ENCODE measurements at regions not wholly inside any gene's neighbourhood (a gene's known extent, or its start where the extent isn't known, plus 50 kb on each side); places are given as distances from the start of the nearest gene placed in this dataset.
"Not testable (repeated sequence)": the region's sequence is repeated elsewhere in the genome, so short reads cannot be mapped to it uniquely, and the experiment has no call there.

DNA sequence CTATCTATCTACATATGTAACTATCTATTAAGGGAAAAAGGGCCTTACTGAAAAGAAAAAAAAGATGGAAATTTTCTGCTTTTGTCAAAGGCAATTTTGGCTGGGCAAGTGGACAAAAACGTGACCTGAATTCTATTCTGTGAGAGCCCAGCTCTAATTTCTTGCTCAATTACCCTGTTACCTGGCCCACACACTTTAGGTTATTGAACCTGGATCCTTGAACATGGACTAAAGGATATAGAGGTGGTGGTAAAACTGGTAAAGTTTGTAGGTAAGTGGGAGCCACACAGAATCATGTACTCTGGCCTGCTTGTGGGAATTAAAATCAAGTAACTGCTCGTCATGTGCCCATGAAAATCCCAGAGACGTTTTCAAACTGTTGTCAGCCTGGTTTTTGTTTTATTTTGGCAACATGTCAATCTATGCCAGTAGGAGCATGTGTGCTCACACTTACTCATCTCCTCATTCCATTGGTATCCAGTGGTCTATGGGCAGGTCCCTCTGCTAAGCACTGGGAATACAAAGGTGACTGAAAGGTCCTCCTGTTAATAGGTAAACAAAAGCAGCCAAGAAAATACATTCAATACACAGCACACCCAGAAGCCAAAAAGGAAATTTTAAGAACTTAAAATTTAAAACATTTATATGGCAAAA lies 113.7 kb upstream of the WARS2 start:
- DNase-seq: no peak

DNA sequence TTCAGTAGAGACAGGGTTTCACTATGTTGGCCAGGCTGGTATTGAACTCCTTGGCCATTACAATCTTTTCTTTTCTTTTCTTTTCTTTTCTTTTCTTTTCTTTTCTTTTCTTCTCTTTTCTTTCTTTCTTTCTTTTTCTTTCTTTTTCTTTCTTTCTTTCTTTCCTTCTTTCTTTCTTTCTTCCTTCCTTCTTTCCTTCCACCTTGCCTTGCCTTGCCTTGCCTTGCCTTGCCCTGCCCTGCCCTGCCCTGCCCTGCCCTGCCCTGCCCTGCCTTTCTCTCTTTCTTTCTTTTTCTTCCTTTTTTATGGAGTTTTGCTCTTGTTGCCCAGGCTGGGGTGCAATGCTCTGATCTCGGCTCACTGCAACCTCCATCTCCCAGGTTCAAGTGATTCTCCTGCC lies 112.5 kb upstream of the HAO2 start:
- DNase-seq: not testable (repeated sequence)

DNA sequence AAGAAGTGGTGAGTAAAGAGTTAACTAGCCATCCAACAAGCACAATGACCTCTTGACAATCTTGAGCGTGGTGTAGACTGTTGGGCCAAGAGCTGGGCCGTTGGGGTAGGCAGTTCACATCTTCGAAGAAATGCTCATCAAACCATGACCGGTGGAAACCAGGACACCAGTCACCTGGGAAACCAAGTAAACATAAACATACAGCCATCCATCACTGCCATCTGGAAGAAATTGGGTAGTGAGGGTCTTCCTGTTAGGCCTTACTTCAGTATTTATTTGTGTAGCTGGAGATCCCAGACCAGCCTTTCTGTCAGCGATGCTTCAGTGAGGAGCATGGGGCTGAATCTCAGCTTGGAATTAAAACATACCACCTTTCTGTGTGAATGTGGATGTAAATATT lies 108.1 kb upstream of the HAO2 start:
- no peak for DNase-seq

DNA sequence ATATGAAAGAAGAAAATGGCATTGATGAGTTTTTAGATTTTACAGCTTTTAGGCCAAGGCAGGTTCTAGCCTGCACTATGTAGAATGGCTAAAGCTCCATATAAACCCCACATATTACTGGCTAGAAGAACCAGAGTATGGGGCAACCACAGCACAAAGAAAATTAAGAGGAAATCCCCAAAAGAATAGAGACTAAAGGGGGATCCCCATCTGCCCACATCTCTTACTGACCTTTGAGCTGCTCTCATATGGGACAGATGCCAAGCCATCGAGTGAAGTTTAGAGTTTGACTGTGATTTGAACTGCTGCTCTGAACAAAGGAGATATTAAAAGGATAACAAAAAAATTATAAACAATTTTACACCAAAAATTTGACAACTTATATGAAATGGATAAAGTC lies 102.2 kb upstream of the HAO2 start:
- DNase-seq: no peak

DNA sequence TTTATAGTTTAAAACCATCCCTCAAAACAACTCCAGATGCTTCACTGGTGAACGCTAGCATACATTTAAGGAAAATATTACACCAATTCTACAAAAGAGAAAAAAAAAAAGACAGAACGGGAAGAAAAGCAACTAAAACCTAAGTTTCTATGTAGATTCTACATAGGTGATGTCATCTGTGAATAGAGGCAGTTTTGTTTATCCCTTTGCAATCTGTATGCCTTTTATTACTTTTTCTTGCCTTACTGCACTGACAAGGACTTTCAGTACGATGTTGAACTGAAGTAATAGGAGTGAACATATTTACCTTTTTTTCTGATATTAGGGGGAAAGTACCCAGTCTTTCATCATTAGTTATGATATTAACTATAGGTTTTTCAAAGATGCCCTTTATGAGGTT lies 101.7 kb upstream of the HAO2 start:
- no peak for DNase-seq

DNA sequence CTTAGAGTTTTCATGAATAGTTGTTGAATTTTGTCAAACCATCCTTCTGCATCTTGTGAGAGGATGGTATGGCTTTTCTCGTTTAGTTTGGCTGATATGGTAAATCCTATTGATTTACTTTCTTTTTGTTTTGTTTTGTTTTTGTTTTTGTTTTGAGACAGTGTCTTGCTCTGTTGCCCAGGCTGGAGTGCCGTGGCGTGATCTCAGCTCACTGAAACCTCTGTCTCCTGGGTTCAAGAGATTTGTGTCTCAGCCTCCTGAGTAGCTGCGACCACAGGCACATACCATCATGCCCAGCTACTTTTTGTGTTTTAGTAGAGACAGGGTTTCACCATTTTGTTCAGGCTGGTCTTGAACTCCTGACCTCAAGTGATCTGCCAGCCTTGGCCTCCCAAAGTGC lies 101.3 kb upstream of the HAO2 start:
- not testable (repeated sequence) for DNase-seq

DNA sequence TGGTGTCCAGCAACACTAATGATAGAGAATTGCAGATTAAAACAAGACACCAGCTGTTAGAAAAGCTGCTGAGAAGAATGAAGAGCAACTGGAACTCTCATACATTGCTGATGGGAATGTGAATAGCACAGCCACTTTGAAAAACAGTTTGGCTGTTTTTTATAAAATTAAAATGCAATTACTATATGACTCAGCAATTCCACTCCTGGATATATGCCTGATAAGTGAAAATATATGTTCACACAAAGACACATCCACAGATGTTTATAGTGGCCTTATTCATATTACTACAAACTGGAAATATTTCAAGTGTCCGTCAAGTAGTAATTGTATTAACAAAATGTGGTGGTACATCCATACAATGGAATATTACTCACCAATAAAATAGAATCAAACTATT lies 99.7 kb upstream of the HAO2 start:
- no peak for DNase-seq

DNA sequence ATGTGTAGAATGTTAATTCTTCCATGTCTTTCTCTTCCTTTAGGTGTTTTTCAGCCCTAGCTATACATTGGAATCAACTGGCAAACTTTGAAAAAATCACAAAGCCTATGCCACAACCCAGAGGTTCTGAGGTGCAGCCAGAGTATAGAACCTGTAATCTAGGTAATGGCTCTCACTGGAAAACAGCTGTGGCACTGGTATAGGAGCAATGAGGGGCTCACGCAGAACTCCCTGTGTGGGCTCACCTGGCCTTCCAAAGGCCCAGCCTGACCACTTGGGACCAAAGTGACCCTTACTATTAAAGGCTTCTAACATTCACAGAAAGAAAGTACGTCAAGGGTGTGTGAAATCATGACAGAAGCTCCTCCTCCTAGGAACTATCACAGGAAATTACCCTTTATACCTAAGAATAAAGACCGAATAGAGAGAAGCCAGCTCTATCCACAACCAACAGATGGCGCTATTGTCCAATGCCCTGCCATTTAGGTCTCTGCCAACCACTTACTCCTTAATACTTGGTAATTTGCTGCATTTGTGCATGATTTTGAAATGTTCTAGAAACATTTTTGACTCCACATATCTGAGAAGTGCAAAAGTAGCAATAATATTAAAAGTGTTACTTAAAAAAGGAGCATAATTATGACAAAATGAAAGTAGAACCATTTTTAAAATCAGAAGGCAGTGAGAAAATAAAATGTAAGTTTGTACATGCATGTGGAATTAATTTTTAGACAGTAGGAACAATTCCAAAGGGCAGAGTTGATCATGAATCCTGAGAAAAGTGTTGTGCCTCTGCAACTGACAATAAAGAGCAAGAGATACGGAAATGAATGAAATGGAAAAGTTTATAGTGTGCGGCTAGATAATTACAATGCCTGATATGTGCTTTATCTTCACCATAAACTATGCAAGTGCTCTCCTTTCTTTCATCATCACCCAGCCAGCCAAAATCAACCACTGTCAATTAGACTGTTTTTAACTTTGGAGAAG lies 93.1 kb upstream of the HAO2 start:
- peak; percentile 48 to 52 for DNase-seq

DNA sequence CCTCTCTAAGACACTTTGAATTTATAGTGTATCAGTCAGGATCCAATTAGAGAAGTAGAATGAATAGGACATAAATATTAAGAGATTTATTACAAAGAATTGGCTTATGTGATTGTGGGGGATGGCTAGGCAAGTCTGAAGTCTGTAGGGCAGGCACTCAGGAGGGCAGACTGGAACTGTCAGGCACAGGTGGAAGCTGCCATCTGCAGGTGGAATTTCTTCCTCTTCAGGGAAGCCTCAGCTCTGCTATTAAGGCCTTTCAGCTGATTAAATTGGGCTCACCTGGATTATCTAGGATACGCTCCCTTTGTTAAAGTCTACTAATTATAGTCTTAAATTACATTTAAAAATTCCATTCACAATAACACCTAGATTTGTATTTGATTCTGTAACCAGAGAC lies 92.0 kb upstream of the HAO2 start:
- DNase-seq: no peak

DNA sequence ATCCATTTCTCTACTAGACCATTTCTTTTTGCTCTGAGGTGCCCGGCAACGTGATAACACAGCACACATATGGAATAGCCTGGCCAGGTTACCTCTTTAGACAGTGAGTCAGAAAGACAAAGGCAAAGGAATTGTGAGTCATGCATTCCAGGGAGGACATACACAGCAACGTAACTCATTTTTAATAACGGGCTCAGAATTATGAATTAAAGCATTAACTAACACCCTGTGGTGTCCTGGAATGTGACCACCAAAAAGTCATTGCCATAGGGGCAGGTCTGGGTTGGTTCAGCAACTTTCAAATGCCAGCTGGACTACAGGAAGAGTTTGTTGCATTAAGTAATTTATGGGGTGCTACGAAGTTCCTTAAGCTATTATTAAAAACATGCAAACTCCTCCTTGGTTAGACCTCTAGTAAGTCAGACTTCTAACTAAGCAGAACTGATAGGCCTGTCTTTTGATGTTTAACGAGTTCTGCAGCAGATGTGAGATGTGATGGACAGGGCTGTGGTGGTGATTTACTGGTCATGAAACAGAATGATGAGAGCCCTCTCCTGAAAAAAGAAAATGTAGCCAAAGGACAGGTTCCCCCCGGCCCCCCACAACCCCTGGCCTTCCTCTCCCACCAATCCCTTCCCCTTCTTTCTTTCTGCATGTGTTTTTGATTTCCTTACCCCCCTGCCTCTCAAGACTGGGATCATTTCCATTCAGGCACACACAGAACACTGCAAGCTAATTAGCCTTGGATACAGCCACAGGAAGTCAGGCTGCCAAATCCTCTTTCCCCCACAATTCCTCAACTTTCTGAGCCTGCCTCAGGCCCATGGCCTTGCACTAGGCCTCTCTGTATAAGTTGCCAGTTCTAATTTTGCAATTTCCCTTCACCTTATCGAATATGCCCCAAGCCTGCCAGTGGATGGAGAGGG lies 88.9 kb upstream of the HAO2 start:
- no peak for DNase-seq

DNA sequence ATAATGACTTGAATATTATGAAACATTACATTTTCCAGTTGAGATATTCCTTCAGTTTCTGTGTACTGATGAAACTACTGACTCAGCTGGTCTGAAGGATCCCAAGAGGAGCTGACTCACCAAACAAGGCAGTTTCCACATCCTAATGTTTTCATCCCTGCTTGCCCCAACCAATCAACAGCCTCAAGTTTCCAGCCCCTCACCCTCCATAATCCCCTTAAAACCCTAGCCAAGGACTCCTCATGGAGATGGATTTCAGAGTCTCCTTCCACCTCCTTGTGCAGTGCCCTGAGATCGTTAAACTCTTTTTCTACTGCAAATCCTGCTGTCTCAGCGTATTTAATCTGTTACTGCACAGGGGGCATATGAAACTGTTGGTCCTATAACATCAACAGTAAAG lies 83.1 kb upstream of the HAO2 start:
- no peak for DNase-seq

DNA sequence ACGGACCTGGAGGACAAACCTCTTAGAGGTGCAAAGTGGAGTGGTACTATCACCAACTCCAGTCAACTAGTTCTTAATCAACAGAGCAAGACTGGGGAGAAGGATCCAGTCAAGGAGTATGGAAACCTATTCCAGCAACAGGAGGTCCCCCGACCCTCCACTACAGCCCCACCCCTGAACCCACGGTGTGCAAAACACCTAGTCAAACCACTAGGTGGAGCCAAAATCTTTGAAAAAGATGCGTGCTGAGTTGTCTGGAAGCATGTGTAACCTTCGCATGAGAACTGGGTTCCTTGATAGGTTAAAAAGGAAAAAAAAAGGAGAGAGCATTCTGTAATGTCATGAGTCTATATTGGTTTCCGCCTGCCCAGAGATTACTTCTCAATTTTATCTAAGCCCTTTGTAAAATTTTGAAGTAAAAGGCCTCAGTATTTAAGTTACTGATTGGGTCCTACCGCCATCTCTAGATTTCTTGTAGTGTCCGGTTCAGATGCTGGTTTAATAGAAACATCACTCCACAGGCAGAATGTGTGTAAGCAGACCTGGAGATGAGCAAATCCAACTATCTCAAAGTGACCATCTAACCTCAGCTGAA lies 81.9 kb upstream of the HAO2 start:
- peak; percentile 36 to 41 for DNase-seq

DNA sequence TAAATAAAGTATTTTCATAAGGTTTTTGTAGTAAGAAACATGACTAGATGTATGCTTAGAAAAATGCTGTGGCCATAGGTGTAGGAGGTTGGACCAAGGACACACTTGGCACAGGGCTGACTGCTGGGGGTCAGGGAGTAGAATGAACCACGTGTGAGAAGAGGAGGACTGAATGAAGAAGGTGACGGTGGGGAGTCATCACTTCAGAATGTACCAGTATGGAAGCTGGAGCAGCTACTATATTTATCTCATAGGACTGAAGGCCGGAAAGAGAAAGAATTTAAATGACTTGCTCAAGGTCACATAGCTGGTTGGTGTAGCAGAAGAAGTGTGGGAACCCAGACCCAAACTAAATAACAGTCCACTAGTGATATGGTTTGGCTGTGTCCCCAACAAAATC lies 79.8 kb upstream of the HAO2 start:
- no peak for DNase-seq

DNA sequence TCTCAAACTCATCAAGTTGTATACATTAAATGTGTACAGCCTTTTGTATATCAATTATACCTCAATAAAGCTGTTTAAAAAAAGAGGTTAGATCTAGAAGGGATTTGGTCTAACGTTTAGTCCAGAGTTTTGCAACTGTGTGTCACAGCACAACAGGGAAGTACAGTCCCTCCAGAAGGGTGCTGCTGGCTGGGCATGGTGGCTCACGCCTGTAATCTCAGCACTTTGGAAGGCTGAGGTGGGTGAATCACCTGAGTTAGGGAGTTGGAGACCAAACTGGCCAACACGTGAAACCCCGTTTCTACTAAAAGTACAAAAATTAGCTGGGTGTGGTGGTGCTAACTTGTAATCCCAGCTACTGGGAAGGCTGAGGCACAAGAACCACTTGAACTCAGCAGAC lies 78.3 kb upstream of the HAO2 start:
- DNase-seq: no peak

DNA sequence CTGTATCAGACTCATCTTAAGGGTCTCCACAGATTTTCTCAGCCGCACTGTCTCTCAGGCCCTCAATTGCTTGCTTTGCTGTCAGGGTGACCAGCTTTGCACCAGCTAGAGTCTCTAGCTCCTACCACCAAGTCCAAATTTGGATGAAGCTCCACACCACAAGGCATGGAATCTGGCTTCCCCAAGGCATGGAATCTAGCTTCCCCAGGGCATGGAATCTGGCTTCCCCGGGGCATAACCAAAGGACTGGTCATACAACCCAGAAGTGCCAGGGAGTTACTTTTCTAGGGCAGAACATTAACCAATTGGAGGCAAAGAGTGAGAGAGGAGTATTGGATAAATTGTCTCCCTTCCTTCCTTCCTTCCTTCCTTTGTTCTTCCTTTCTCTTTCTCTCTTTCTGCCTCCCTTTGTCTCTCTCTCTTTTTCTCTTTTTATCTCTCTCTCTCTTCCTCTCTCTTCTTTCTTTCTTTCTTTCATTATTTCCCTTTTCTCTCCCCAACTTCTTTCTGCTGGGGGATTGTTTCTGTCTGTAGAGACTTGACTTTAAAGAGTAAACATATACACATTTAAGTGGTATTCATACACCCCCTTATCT lies 76.9 kb upstream of the HAO2 start:
- DNase-seq: no peak

DNA sequence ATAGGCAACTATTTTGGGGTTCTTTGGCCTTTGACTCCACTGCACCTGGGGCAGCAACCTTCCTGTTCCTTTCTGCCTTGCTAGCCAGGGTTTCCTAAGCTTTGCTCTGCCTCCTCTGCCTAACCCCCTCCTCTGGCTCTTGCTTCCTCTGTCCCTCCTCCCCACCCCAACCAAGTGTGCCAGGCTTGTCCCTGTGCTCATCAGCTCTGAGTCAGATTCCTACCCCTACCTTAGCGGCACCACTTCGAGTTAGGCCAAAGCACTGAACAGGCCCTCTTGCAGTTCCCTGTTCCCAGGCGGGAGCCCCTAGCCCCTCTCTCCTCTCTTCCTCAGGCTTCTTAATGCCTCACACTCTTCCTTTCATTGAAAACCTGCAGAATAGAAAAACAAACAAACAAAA lies 74.8 kb upstream of the HAO2 start:
- DNase-seq: no peak

DNA sequence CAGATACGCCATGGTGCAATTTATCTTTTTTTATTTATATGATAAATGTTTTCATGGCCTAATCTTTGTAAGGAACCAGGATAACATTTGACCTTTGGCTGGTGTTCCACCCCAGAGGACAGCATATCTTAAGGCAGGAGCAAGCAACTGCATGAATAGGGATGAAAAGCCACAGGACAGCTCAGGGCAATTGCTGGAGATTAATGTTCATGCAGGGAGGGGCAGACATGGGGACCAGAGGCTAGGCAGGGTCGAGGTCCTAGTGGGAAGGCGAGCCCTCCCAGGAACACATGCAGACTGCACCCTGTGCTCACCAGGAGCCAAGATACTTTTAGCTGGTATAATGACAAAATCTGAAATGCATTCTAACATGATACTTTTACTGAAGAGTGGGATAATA lies 74.4 kb upstream of the HAO2 start:
- DNase-seq: no peak

DNA sequence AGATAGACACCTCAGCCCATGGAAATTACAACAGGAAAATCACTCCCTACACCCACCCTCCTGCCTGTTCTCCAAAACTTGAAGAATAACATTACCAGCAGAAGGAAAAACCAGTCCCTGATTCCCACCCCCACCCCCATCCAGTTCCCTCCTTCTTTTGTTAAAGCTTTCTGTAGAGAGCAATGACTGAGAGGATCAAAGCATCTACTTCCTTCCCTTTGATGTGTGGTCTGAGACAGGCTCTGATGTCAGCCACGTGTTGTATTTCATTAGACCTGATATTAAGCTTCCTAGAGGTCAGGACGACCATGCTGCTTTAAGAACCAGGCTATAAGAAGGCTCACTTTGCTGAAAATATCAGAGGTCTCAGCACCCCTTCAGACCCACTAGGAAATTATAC lies 73.9 kb upstream of the HAO2 start:
- no peak for DNase-seq

DNA sequence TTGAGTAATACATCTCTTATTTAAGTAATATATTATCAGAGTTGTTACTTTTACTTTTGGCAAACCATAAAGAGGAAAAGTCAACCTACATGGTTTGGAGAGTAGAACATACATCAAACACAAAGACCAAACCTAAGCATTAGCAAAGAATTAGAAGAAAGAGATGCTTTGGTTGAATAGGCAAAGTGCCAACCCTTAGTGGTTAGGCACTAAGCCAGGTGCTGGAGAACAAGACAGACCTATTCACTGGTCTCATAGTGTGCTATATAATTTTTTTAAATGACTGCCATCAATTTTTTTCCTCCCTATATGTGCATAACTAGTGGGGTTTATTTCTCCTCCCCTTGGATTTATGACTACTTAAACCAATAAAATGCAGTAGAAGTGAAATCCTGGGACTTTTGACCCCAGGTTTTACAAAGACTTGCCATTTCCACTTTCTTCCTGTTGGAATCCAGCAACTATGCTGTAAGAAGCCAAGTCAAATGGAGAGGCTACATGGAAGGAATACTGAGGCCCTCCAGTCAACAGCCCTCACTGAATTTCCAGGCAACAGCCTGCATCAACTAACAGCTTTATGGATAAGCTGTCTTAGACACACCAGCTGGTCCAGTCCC lies 69.8 kb upstream of the HAO2 start:
- peak; percentile 5 to 15 for DNase-seq

DNA sequence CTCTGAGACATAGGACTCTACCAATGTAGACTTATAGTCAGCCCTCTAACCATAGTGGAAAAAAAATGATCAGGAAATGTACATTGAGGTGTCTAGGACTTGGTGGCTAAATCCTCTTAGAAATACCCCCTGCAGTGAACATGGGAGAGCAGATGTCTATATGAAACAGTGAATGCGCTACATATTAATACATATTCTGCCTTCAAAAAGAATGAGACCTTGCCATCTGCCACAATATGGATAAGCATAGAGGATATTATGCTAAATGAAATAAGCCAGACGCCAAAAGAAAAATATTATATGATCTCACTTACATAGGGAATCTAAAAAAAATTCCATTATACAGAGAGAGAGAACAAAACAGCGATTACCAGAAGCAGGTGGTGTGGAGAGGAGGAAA lies 66.6 kb upstream of the HAO2 start:
- DNase-seq: no peak

DNA sequence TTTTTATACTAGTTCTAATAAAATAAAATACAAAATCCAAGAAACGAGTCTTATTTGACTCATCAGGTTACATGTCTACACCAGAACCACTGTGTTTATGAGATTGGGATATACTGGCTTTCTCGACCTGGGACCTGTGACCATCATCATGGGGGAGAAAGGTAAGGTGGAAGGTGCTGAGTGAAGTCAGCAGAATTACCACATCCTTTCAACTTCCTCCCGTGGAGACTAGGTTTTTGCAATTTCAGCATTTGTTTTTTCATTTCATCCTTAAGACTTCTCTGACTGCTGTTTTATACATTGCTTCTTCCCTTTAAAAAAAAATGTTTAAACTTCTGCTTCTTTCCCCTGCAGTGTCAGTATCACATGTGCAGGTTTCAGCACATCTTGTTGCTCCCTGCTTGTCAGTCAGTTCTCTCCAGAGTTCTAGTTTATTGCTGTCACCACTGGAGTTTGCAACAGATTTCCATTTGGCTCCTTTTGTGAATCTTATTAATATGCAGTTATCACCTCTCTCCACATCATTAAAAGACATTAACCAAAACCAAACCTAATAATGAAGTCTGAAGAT lies 60.4 kb upstream of the HAO2 start:
- no peak for DNase-seq

DNA sequence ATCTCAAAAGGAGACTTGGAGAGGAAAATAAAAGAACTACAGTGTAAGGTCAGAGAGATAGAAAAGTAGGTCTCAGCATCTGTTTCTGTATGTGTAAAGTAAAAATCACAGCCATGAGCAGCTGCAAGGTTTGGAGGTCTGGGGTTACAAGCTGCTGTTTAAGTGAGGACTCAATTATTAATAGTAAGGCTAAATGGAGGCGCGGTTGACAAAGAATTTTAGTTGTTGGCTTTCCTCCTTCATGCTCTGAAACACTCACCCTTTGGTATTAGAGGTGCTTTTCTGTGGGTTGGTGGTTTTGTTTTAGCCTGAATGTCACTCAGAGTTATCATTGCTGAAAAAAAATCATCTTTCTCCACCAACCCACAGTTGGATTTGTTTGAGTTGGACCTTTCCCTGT lies 59.8 kb upstream of the HAO2 start:
- DNase-seq: no peak
